KMS-11 (cell line): ENCODE measurements at regions not wholly inside any gene's neighbourhood (a gene's known extent, or its start where the extent isn't known, plus 50 kb on each side); places are given as distances from the start of the nearest gene placed in this dataset.

Source experiments
- H2AFZ ChIP-seq: fragments of 200-600 bp; sonication (generic); 2 replicates; pipeline ENCODE4 v1.6.1; 2016; ENCODE audit warnings: antibody characterized with exemption, mixed run types, low read depth
- H3K27ac ChIP-seq: fragments of 200-600 bp; sonication (generic); 2 replicates; pipeline ENCODE4 v1.6.1; 2016; ENCODE audit warnings: mild to moderate bottlenecking, mixed run types
- H3K27me3 ChIP-seq: fragments of 200-600 bp; sonication (generic); 2 replicates; pipeline ENCODE4 v1.6.1; 2017; ENCODE audit warnings: mild to moderate bottlenecking, low read depth, mixed run types, moderate library complexity; ENCODE audit not compliant: insufficient read depth
- H3K36me3 ChIP-seq: fragments of 200-600 bp; sonication (generic); 2 replicates; pipeline ENCODE4 v1.6.1; 2017; ENCODE audit warnings: mild to moderate bottlenecking, mixed run types; ENCODE audit not compliant: insufficient read depth
- H3K4me1 ChIP-seq: fragments of 200-600 bp; sonication (generic); 2 replicates; pipeline ENCODE4 v1.6.1; 2016; ENCODE audit warnings: mild to moderate bottlenecking, low read depth, mixed run types; ENCODE audit not compliant: poor library complexity, severe bottlenecking
- H3K4me2 ChIP-seq: fragments of 200-600 bp; sonication (generic); 2 replicates; pipeline ENCODE4 v1.7.0; 2016; ENCODE audit warnings: mild to moderate bottlenecking, mixed run types
- H3K4me3 ChIP-seq: fragments of 200-600 bp; sonication (generic); IDR thresholded peaks from 2 replicates; pipeline ENCODE4 v1.6.1; 2017; ENCODE audit warnings: low read depth, low read length, mixed read lengths; ENCODE audit not compliant: insufficient read depth
- H3K79me2 ChIP-seq: fragments of 200-600 bp; sonication (generic); 2 replicates; pipeline ENCODE4 v1.6.1; 2016; ENCODE audit warnings: low read depth, mixed run types; ENCODE audit not compliant: insufficient read depth
- H3K9ac ChIP-seq: fragments of 200-600 bp; sonication (generic); 2 replicates; pipeline ENCODE4 v1.6.1; 2016; ENCODE audit warnings: mild to moderate bottlenecking, mixed run types
- H4K20me1 ChIP-seq: fragments of 200-600 bp; sonication (generic); 2 replicates; pipeline ENCODE4 v1.6.1; 2016; ENCODE audit warnings: mild to moderate bottlenecking, mixed run types; ENCODE audit not compliant: insufficient read depth
- CTCF ChIP-seq: fragments of 200-600 bp; sonication (generic); conservative IDR thresholded peaks from 2 replicates; pipeline ENCODE4 v1.6.1; 2017; ENCODE audit warnings: low read depth, mild to moderate bottlenecking, antibody characterized with exemption, low read length, moderate library complexity, mixed read lengths

DNA sequence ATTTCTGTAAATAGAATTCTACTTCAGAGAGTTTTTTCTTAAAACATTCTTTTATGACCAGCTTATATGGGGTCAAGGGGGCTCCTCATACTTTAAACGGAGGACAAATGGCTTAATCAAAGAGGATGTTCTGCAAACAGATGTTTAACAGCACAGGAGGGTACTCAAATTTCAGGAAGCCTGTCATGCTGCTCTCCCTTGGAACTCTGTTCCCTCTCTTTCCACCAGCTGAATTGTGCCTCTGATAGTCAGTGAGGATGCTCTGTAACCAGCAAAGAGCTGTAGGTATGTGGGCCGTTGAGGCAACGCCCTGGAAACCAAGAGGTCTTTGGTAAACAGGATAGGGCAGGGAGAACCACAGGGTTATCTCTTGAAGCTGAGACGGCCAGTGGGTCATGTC is 161.1 kb downstream of the C5orf15 start:
- Histone ChIP-seq H3K9ac (no peak overlapping the region), H3K4me2 (no peak overlapping the region), H4K20me1 (no peaks in the 10 kb centered on the region), H3K27ac (no peak overlapping the region), H2AFZ (no peak overlapping the region), H3K27me3 (no peaks in the 10 kb centered on the region), H3K4me1 (no peaks in the 10 kb centered on the region), H3K36me3 (no peaks in the 10 kb centered on the region), H3K4me3 (no peak overlapping the region), H3K79me2 (no peaks in the 10 kb centered on the region)
- TF ChIP-seq CTCF = no peak

DNA sequence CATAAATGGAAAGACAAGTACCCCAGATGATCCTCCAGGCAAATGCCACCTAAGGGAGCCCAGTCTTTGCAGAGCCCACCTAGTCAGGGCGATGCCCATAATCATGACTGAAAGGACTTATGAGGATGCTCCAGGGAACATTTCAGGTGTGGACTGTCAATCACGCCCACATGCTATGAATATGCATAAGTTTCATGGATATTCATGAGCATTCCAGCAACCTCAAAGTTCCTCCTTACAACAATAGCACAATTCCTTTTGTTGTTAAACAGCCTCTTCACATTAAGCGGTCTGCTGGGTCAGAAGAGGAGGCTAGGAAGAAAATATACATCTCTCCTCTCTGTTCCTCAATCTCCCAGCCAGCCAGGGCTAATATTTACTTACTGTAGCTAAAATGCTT is 161.6 kb downstream of the C5orf15 start:
- Histone ChIP-seq H3K27me3 (no peaks in the 10 kb centered on the region), H4K20me1 (no peaks in the 10 kb centered on the region), H3K4me1 (no peaks in the 10 kb centered on the region), H3K4me3 (no peak overlapping the region), H3K4me2 (no peak overlapping the region), H3K36me3 (no peaks in the 10 kb centered on the region), H3K9ac (no peak overlapping the region), H2AFZ (no peak overlapping the region), H3K27ac (no peak overlapping the region), H3K79me2 (no peaks in the 10 kb centered on the region)
- TF ChIP-seq CTCF = no peak

DNA sequence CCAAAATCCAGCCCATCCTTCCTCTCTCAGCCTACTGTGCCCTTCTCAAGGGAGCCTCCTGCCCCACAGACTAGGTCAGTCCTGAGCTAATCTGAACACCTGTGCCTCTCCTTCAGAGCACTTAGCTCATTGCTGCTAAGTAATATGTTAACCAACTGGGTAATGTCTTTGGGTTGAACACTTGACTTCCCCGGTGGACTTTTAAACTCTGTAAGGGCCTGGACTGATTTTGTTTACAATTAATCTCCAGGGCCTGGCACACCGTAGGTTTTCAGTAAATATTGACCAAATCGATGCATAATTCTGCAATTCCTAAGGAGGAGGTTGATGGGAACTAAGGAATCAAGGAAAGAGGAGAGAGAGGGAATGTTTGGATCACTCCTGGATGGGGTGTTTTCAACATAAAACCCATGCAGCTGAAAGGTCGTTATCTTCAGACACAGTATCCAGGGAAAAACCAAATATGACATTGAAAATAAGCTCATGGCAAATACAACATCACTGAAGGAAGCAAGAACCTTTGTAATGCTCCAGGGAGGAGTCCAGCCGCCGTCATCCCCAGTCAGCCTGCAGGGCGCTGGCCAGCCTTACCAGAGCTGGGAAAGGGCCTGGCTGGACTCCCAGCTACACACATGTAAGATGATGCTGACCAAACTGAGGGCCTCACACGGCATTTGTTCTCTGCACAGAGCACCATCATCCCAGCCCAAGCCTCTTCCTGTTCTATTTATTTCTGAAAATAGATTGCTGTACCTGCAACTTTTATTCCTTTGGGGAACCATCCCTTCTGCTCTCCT is 166.3 kb downstream of the C5orf15 start:
- no peak overlapping the region for H3K4me2 ChIP-seq
- H3K4me1 ChIP-seq = no peaks in the 10 kb centered on the region
- no peak overlapping the region for H3K9ac ChIP-seq
- TF ChIP-seq CTCF = no peak
- no peak overlapping the region for H3K27ac ChIP-seq
- H3K27me3 ChIP-seq = no peaks in the 10 kb centered on the region
- no peak overlapping the region for H3K4me3 ChIP-seq
- no peak overlapping the region for H2AFZ ChIP-seq
- H4K20me1 ChIP-seq = no peaks in the 10 kb centered on the region
- H3K36me3 ChIP-seq = no peaks in the 10 kb centered on the region
- no peaks in the 10 kb centered on the region for H3K79me2 ChIP-seq

DNA sequence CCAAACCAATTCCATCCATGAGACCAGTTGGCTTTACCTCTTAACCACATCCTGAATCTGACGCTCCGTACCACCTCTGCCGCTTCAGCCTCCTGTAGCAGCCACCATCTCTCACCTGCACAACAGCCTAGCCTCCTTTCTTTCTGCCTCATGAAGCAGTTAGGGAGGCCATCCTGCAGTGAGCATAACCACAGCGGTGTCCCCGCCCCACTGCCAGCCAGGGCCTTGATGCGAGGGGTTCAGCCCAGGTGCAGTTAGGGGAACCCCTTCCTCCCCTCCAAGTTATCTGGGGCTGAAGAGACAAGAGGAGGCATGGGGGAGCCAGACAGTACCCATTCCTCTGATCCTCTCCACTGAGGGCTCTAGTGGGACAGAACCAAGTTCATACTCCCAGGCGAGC is 167.0 kb downstream of the C5orf15 start:
- H3K27me3 ChIP-seq = no peaks in the 10 kb centered on the region
- no peak overlapping the region for H3K4me3 ChIP-seq
- H3K27ac ChIP-seq = no peak overlapping the region
- no peaks in the 10 kb centered on the region for H3K36me3 ChIP-seq
- H4K20me1 ChIP-seq = no peaks in the 10 kb centered on the region
- no peaks in the 10 kb centered on the region for H3K4me1 ChIP-seq
- H3K79me2 ChIP-seq = no peaks in the 10 kb centered on the region
- no peak overlapping the region for H3K4me2 ChIP-seq
- H3K9ac ChIP-seq = no peak overlapping the region
- no peak for TF ChIP-seq CTCF
- H2AFZ ChIP-seq = no peak overlapping the region
